GM23338 (cell line): ENCODE measurements at regions not wholly inside any gene's neighbourhood (a gene's known extent, or its start where the extent isn't known, plus 50 kb on each side); places are given as distances from the start of the nearest gene placed in this dataset.

Experiments used
- ATAC-seq: fragments of 200-7000 bp; cut with Tn5 transposase; 3 replicates; pipeline ENCODE4 v1.9.1; 2020
- DNase-seq: peaks from one replicate; pipeline ENCODE4 v3.0.0-alpha.2; 2015; ENCODE audit warnings: low spot score
- H2AFZ ChIP-seq: fragments of 200-600 bp; sonication (generic); 2 replicates; pipeline ENCODE4 v1.8.0; 2016; ENCODE audit warnings: antibody characterized with exemption, mild to moderate bottlenecking, moderate library complexity
- H3F3A ChIP-seq: fragments of 200-600 bp; sonication (generic); replicated peaks from 2 replicates; pipeline ENCODE4 v1.8.0; 2017; ENCODE audit warnings: antibody characterized with exemption, mixed run types, low read depth
- H3K27ac ChIP-seq: fragments of 200-600 bp; sonication (generic); 2 replicates; pipeline ENCODE4 v1.6.1; 2016; ENCODE audit warnings: low read depth
- H3K27me3 ChIP-seq: fragments of 200-600 bp; sonication (generic); 2 replicates; pipeline ENCODE4 v1.8.0; 2016; ENCODE audit warnings: mild to moderate bottlenecking, mixed run types, moderate library complexity; ENCODE audit not compliant: insufficient read depth
- H3K36me3 ChIP-seq: fragments of 200-600 bp; sonication (generic); 2 replicates; pipeline ENCODE4 v1.8.0; 2016; ENCODE audit warnings: mild to moderate bottlenecking; ENCODE audit not compliant: insufficient read depth
- H3K4me1 ChIP-seq: fragments of 200-600 bp; sonication (generic); 2 replicates; pipeline ENCODE4 v1.8.0; 2016; ENCODE audit warnings: mild to moderate bottlenecking, moderate library complexity; ENCODE audit not compliant: insufficient read depth
- H3K4me2 ChIP-seq: fragments of 200-600 bp; sonication (generic); 2 replicates; pipeline ENCODE4 v1.7.1; 2017; ENCODE audit warnings: mixed run types
- H3K4me3 ChIP-seq: fragments of 200-600 bp; sonication (generic); 2 replicates; pipeline ENCODE4 v1.6.1; 2016; ENCODE audit warnings: mixed run types
- H3K79me2 ChIP-seq: fragments of 200-600 bp; sonication (generic); replicated peaks from 2 replicates; pipeline ENCODE4 v1.8.0; 2017; ENCODE audit warnings: mild to moderate bottlenecking; ENCODE audit not compliant: insufficient read depth
- H3K9me2 ChIP-seq: fragments of 200-600 bp; sonication (generic); 2 replicates; pipeline ENCODE4 v1.8.0; 2017; ENCODE audit not compliant: insufficient read depth
- H4K20me1 ChIP-seq: fragments of 200-600 bp; sonication (generic); replicated peaks from 2 replicates; pipeline ENCODE4 v1.8.0; 2017; ENCODE audit warnings: mild to moderate bottlenecking; ENCODE audit not compliant: insufficient read depth
- H3K27ac Mint-ChIP-seq: 2 replicates; pipeline ENCODE4 v1.8.0; 2020; ENCODE audit warnings: inconsistent platforms, mild to moderate bottlenecking, moderate library complexity, mixed read lengths
- H3K27me3 Mint-ChIP-seq: 3 replicates; pipeline ENCODE4 v1.8.0; 2022; ENCODE audit warnings: low read depth, mild to moderate bottlenecking, moderate library complexity, mixed read lengths, inconsistent platforms; ENCODE audit not compliant: insufficient read depth, poor library complexity
- H3K36me3 Mint-ChIP-seq: 3 replicates; pipeline ENCODE4 v1.8.0; 2021; ENCODE audit warnings: low read depth, mild to moderate bottlenecking, inconsistent platforms, moderate library complexity, mixed read lengths
- H3K4me1 Mint-ChIP-seq: 3 replicates; pipeline ENCODE4 v1.8.0; 2020; ENCODE audit warnings: mild to moderate bottlenecking, inconsistent platforms, mixed read lengths
- H3K4me3 Mint-ChIP-seq: 3 replicates; pipeline ENCODE4 v1.8.0; 2021; ENCODE audit warnings: moderate library complexity, mild to moderate bottlenecking, inconsistent platforms, mixed read lengths
- H3K9me3 Mint-ChIP-seq: 3 replicates; pipeline ENCODE4 v1.8.0; 2020; ENCODE audit warnings: moderate library complexity, mild to moderate bottlenecking, inconsistent platforms, mixed read lengths
- CREB1 ChIP-seq: fragments of 250-450 bp; sonication (Bioruptor Pico); IDR thresholded peaks from 2 replicates; pipeline ENCODE4 v1.5.0; 2020; ENCODE audit warnings: low read depth, mild to moderate bottlenecking, moderate library complexity
- CTCF ChIP-seq, 2 experiments: fragments of 200-600 bp in 1 of 2; sonication (generic) in 1 of 2; conservative IDR thresholded peaks; 2 replicates each; pipeline versions ENCODE4 v1.5.1 to v1.6.1; 2016 to 2017; ENCODE audit warnings: antibody characterized with exemption in 2 of 2, low read depth in 2 of 2, mild to moderate bottlenecking in 2 of 2, moderate library complexity in 1 of 2
- ETS1 ChIP-seq: IDR thresholded peaks from 2 replicates; pipeline ENCODE4 v1.6.1; 2016; ENCODE audit warnings: antibody characterized with exemption
- EZH2 ChIP-seq: fragments of 200-600 bp; sonication (generic); IDR thresholded peaks from one replicate; pipeline ENCODE4 v1.8.0; 2017; ENCODE audit warnings: antibody characterized with exemption, mild to moderate bottlenecking, low read depth; ENCODE audit not compliant: unreplicated experiment
- EZH2phosphoT487 ChIP-seq: fragments of 200-600 bp; sonication (generic); IDR thresholded peaks from one replicate; pipeline ENCODE4 v1.8.1; 2018; ENCODE audit warnings: antibody characterized with exemption; ENCODE audit not compliant: unreplicated experiment
- NANOG ChIP-seq: IDR thresholded peaks from 2 replicates; pipeline ENCODE4 v1.6.1; 2016; ENCODE audit warnings: antibody characterized with exemption, borderline replicate concordance
- POLR2AphosphoS5 ChIP-seq: IDR thresholded peaks from 2 replicates; pipeline ENCODE4 v1.6.1; 2016; ENCODE audit warnings: antibody characterized with exemption, low read depth
- ZNF331 ChIP-seq: fragments of 250-450 bp; sonication (Bioruptor Pico); IDR thresholded peaks from 2 replicates; pipeline ENCODE4 v1.5.0; 2020; ENCODE audit warnings: low read depth, mild to moderate bottlenecking, moderate library complexity
- ZNF462 ChIP-seq: fragments of 250-450 bp; sonication (Bioruptor Pico); IDR thresholded peaks from 2 replicates; pipeline ENCODE4 v1.5.0; 2020; ENCODE audit warnings: mild to moderate bottlenecking, moderate library complexity

- TF ChIP-seq ZNF462, result no peak
- no peak for TF ChIP-seq EZH2
- no peak for TF ChIP-seq EZH2phosphoT487
- TF ChIP-seq CREB1 (CRISPR knock-in tag), result no peak
- TF ChIP-seq CTCF (conservative IDR thresholded peaks at IDR 0.05; ENCODE audit: low read depth in 2 of 2), result no peak
Measured at GRCh38 chr2:41535575-41535974, 512.2 kb upstream of the PKDCC start (continued).

GRCh38 chr2:41540272-41540998 lies 507.4 kb upstream of the PKDCC start:
- H3K4me3 Mint-ChIP-seq, result no peak overlapping the region
- Histone ChIP-seq H3K9me2 (no peaks in the 10 kb centered on the region), H4K20me1 (no peaks in the 10 kb centered on the region), H3K79me2 (no peaks in the 10 kb centered on the region), H2AFZ (no peak overlapping the region), H3K4me2 (no peak overlapping the region), H3K27ac (no peak overlapping the region), H3K4me3 (no peak overlapping the region), H3K4me1 (no peaks in the 10 kb centered on the region; the same call in 1 of the 2 replicates), H3F3A (no peaks in the 10 kb centered on the region), H3K36me3 (no peaks in the 10 kb centered on the region), H3K27me3 (no peaks in the 10 kb centered on the region)
- no peak for ATAC-seq
- no peaks in the 10 kb centered on the region for H3K27me3 Mint-ChIP-seq
- peaks cover 5% of the 10 kb centered on the region; the same call in 2 of the 3 replicates for H3K36me3 Mint-ChIP-seq
- H3K27ac Mint-ChIP-seq, result no peak overlapping the region
- H3K9me3 Mint-ChIP-seq, result peaks cover 5% of the 10 kb centered on the region; the same call in 2 of the 3 replicates
- no peak for DNase-seq
- H3K4me1 Mint-ChIP-seq, result peaks cover 4% of the 10 kb centered on the region; the same call in 2 of the 3 replicates
- TF ChIP-seq NANOG (no peak), ZNF331 (no peak), CTCF (conservative IDR thresholded peaks at IDR 0.05; ENCODE audit: low read depth in 2 of 2) (no peak), POLR2AphosphoS5 (no peak), EZH2 (no peak), ETS1 (no peak), EZH2phosphoT487 (no peak)
